GM23338 (cell line): ENCODE measurements at regions not wholly inside any gene's neighbourhood (a gene's known extent, or its start where the extent isn't known, plus 50 kb on each side); places are given as distances from the start of the nearest gene placed in this dataset.

ENCODE experiments used
- ATAC-seq: fragments of 200-7000 bp; cut with Tn5 transposase; 3 replicates; pipeline ENCODE4 v1.9.1; 2020
- DNase-seq: peaks from one replicate; pipeline ENCODE4 v3.0.0-alpha.2; 2015; ENCODE audit warnings: low spot score
- H2AFZ ChIP-seq: fragments of 200-600 bp; sonication (generic); 2 replicates; pipeline ENCODE4 v1.8.0; 2016; ENCODE audit warnings: antibody characterized with exemption, mild to moderate bottlenecking, moderate library complexity
- H3F3A ChIP-seq: fragments of 200-600 bp; sonication (generic); replicated peaks from 2 replicates; pipeline ENCODE4 v1.8.0; 2017; ENCODE audit warnings: antibody characterized with exemption, mixed run types, low read depth
- H3K27ac ChIP-seq: fragments of 200-600 bp; sonication (generic); 2 replicates; pipeline ENCODE4 v1.6.1; 2016; ENCODE audit warnings: low read depth
- H3K27me3 ChIP-seq: fragments of 200-600 bp; sonication (generic); 2 replicates; pipeline ENCODE4 v1.8.0; 2016; ENCODE audit warnings: mild to moderate bottlenecking, mixed run types, moderate library complexity; ENCODE audit not compliant: insufficient read depth
- H3K36me3 ChIP-seq: fragments of 200-600 bp; sonication (generic); 2 replicates; pipeline ENCODE4 v1.8.0; 2016; ENCODE audit warnings: mild to moderate bottlenecking; ENCODE audit not compliant: insufficient read depth
- H3K4me1 ChIP-seq: fragments of 200-600 bp; sonication (generic); 2 replicates; pipeline ENCODE4 v1.8.0; 2016; ENCODE audit warnings: mild to moderate bottlenecking, moderate library complexity; ENCODE audit not compliant: insufficient read depth
- H3K4me2 ChIP-seq: fragments of 200-600 bp; sonication (generic); 2 replicates; pipeline ENCODE4 v1.7.1; 2017; ENCODE audit warnings: mixed run types
- H3K4me3 ChIP-seq: fragments of 200-600 bp; sonication (generic); 2 replicates; pipeline ENCODE4 v1.6.1; 2016; ENCODE audit warnings: mixed run types
- H3K79me2 ChIP-seq: fragments of 200-600 bp; sonication (generic); replicated peaks from 2 replicates; pipeline ENCODE4 v1.8.0; 2017; ENCODE audit warnings: mild to moderate bottlenecking; ENCODE audit not compliant: insufficient read depth
- H3K9me2 ChIP-seq: fragments of 200-600 bp; sonication (generic); 2 replicates; pipeline ENCODE4 v1.8.0; 2017; ENCODE audit not compliant: insufficient read depth
- H4K20me1 ChIP-seq: fragments of 200-600 bp; sonication (generic); replicated peaks from 2 replicates; pipeline ENCODE4 v1.8.0; 2017; ENCODE audit warnings: mild to moderate bottlenecking; ENCODE audit not compliant: insufficient read depth
- H3K27ac Mint-ChIP-seq: 2 replicates; pipeline ENCODE4 v1.8.0; 2020; ENCODE audit warnings: inconsistent platforms, mild to moderate bottlenecking, moderate library complexity, mixed read lengths
- H3K27me3 Mint-ChIP-seq: 3 replicates; pipeline ENCODE4 v1.8.0; 2022; ENCODE audit warnings: low read depth, mild to moderate bottlenecking, moderate library complexity, mixed read lengths, inconsistent platforms; ENCODE audit not compliant: insufficient read depth, poor library complexity
- H3K36me3 Mint-ChIP-seq: 3 replicates; pipeline ENCODE4 v1.8.0; 2021; ENCODE audit warnings: low read depth, mild to moderate bottlenecking, inconsistent platforms, moderate library complexity, mixed read lengths
- H3K4me1 Mint-ChIP-seq: 3 replicates; pipeline ENCODE4 v1.8.0; 2020; ENCODE audit warnings: mild to moderate bottlenecking, inconsistent platforms, mixed read lengths
- H3K4me3 Mint-ChIP-seq: 3 replicates; pipeline ENCODE4 v1.8.0; 2021; ENCODE audit warnings: moderate library complexity, mild to moderate bottlenecking, inconsistent platforms, mixed read lengths
- H3K9me3 Mint-ChIP-seq: 3 replicates; pipeline ENCODE4 v1.8.0; 2020; ENCODE audit warnings: moderate library complexity, mild to moderate bottlenecking, inconsistent platforms, mixed read lengths
- CREB1 ChIP-seq: fragments of 250-450 bp; sonication (Bioruptor Pico); IDR thresholded peaks from 2 replicates; pipeline ENCODE4 v1.5.0; 2020; ENCODE audit warnings: low read depth, mild to moderate bottlenecking, moderate library complexity
- JUNB ChIP-seq: IDR thresholded peaks from one replicate; pipeline ENCODE4 v1.6.1; 2016; ENCODE audit warnings: antibody characterized with exemption; ENCODE audit not compliant: unreplicated experiment
- REST ChIP-seq: IDR thresholded peaks from one replicate; pipeline ENCODE4 v1.6.1; 2018; ENCODE audit warnings: antibody characterized with exemption; ENCODE audit not compliant: unreplicated experiment
- STAT1 ChIP-seq: IDR thresholded peaks from one replicate; pipeline ENCODE4 v1.6.1; 2016; ENCODE audit warnings: antibody characterized with exemption; ENCODE audit not compliant: unreplicated experiment
- ZNF462 ChIP-seq: fragments of 250-450 bp; sonication (Bioruptor Pico); IDR thresholded peaks from 2 replicates; pipeline ENCODE4 v1.5.0; 2020; ENCODE audit warnings: mild to moderate bottlenecking, moderate library complexity

GRCh38 chr4:136113921-136114320 lies 1418.4 kb downstream of the PCDH18 start:
- no peaks in the 10 kb centered on the region for H4K20me1 ChIP-seq
- no peaks in the 10 kb centered on the region for H3K27me3 ChIP-seq
- no peaks in the 10 kb centered on the region for H3K4me1 ChIP-seq
- H3K27ac ChIP-seq = no peak overlapping the region
- ATAC-seq (no peak), DNase-seq (no peak)
- no peak overlapping the region for H3K27ac Mint-ChIP-seq
- no peak overlapping the region for H2AFZ ChIP-seq
- no peak overlapping the region for H3K4me3 ChIP-seq
- H3K4me1 Mint-ChIP-seq = no peaks in the 10 kb centered on the region
- H3K9me2 ChIP-seq = no peaks in the 10 kb centered on the region
- no peaks in the 10 kb centered on the region for H3K79me2 ChIP-seq
- TF ChIP-seq JUNB = no peak
- TF ChIP-seq ZNF462 (CRISPR knock-in tag) = no peak
- H3K36me3 ChIP-seq = no peaks in the 10 kb centered on the region
- H3K36me3 Mint-ChIP-seq = no peaks in the 10 kb centered on the region
- H3K4me3 Mint-ChIP-seq = no peak overlapping the region
- H3K27me3 Mint-ChIP-seq = no peaks in the 10 kb centered on the region
- no peak overlapping the region for H3K4me2 ChIP-seq
- H3F3A ChIP-seq = no peaks in the 10 kb centered on the region
- no peaks in the 10 kb centered on the region for H3K9me3 Mint-ChIP-seq

GRCh38 chr4:136112116-136112515 lies 1420.2 kb downstream of the PCDH18 start:
- ATAC-seq (no peak), DNase-seq (no peak)
- Histone ChIP-seq H4K20me1 (no peaks in the 10 kb centered on the region), H3F3A (no peaks in the 10 kb centered on the region), H3K27ac (no peak overlapping the region), H3K4me2 (no peak overlapping the region), H2AFZ (no peak overlapping the region), H3K4me3 (no peak overlapping the region), H3K4me1 (no peaks in the 10 kb centered on the region), H3K36me3 (no peaks in the 10 kb centered on the region), H3K27me3 (no peaks in the 10 kb centered on the region), H3K79me2 (no peaks in the 10 kb centered on the region), H3K9me2 (no peaks in the 10 kb centered on the region)
- peaks cover 2% of the 10 kb centered on the region; the same call in 1 of the 3 replicates for H3K4me1 Mint-ChIP-seq
- no peaks in the 10 kb centered on the region for H3K36me3 Mint-ChIP-seq
- no peaks in the 10 kb centered on the region for H3K9me3 Mint-ChIP-seq
- H3K4me3 Mint-ChIP-seq = no peak overlapping the region
- no peak overlapping the region for H3K27ac Mint-ChIP-seq
- no peaks in the 10 kb centered on the region for H3K27me3 Mint-ChIP-seq
- TF ChIP-seq REST (no peak), STAT1 (no peak), CREB1 (CRISPR knock-in tag) (no peak)
